Daoy (cell line): ENCODE measurements at regions not wholly inside any gene's neighbourhood (a gene's known extent, or its start where the extent isn't known, plus 50 kb on each side); places are given as distances from the start of the nearest gene placed in this dataset.
A peak's percentile ranks its signal among the peaks of the same experiment; 100 is the strongest.
"Not testable (repeated sequence)": the region's sequence is repeated elsewhere in the genome, so short reads cannot be mapped to it uniquely, and the experiment has no call there.

Source experiments
- DNase-seq: peaks from one replicate; pipeline ENCODE4 v3.0.0-alpha.2; 2015; ENCODE audit warnings: low read depth

GRCh38 chr4:79663141-79663540, 255.1 kb upstream of the GK2 start:
- no peak for DNase-seq

- no peak for DNase-seq
These were observed 254.6 kb upstream of the GK2 start for GRCh38 chr4:79662651-79663050.

GRCh38 chr4:79661196-79661595, 253.2 kb upstream of the GK2 start:
- DNase-seq: no peak

GRCh38 chr4:79659308-79659870, 251.4 kb upstream of the GK2 start:
- not testable (repeated sequence) for DNase-seq

- DNase-seq: no peak
These were observed 249.4 kb upstream of the GK2 start for GRCh38 chr4:79657379-79657778.

- no peak for DNase-seq
These were observed 245.8 kb upstream of the GK2 start for GRCh38 chr4:79653871-79654270.

GRCh38 chr4:79652738-79653137, 244.7 kb upstream of the GK2 start:
- no peak for DNase-seq

GRCh38 chr4:79652232-79652631, 244.2 kb upstream of the GK2 start:
- DNase-seq: peak; percentile 45

GRCh38 chr4:79651456-79651855, 243.4 kb upstream of the GK2 start:
- DNase-seq: peak; percentile 47

- peak; percentile 73 for DNase-seq
These were observed 242.9 kb upstream of the GK2 start for GRCh38 chr4:79650794-79651431.

- no peak for DNase-seq
These were observed 242.2 kb upstream of the GK2 start for GRCh38 chr4:79650217-79650616.

GRCh38 chr4:79645942-79646341, 237.9 kb upstream of the GK2 start:
- DNase-seq: no peak

- no peak for DNase-seq
These were observed 230.7 kb upstream of the GK2 start for GRCh38 chr4:79638735-79639134.

GRCh38 chr4:79636991-79637390, 229.0 kb upstream of the GK2 start:
- DNase-seq: no peak

- DNase-seq: no peak
These were observed 226.1 kb upstream of the GK2 start for GRCh38 chr4:79634111-79634510.

- no peak for DNase-seq
These were observed 224.1 kb upstream of the GK2 start for GRCh38 chr4:79632114-79632513.

GRCh38 chr4:79626611-79627010, 218.6 kb upstream of the GK2 start:
- DNase-seq: no peak

- DNase-seq: no peak
These were observed 218.1 kb upstream of the GK2 start for GRCh38 chr4:79626101-79626500.

GRCh38 chr4:79625361-79625760, 217.3 kb upstream of the GK2 start:
- DNase-seq: no peak

GRCh38 chr4:79623021-79623870, 215.2 kb upstream of the GK2 start:
- DNase-seq: no peak

- DNase-seq: no peak
These were observed 213.0 kb upstream of the GK2 start for GRCh38 chr4:79621061-79621460.

- DNase-seq: no peak
These were observed 212.6 kb upstream of the GK2 start for GRCh38 chr4:79620617-79621016.

GRCh38 chr4:79613269-79613935, 205.4 kb upstream of the GK2 start:
- no peak for DNase-seq
